GM18519 (cell line): ENCODE measurements at regions not wholly inside any gene's neighbourhood (a gene's known extent, or its start where the extent isn't known, plus 50 kb on each side); places are given as distances from the start of the nearest gene placed in this dataset.

Source experiments
- ATAC-seq: cut with Tn5 transposase; IDR thresholded peaks from one replicate; pipeline ENCODE4 v1.9.1; 2021; ENCODE audit warnings: mild to moderate bottlenecking, moderate library complexity; ENCODE audit not compliant: unreplicated experiment, low FRiP score

DNA sequence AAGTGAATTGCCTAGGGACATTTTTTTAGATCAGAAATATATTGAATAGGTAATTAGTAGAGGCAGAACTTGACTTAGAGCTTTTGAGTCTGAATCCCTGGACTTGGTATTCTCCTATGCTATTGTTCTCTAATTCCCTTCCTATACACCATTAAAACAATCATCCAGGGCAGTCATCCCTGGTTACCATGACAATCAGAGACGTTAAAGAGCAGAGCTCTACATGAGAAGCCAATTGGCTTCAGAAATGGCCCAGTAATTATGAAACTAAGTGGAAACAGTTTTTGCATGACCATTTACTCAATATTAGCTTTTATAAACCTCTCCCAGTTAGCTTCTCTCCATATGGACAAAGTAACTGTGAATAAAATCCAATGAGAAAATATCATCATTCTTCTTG, 182.1 kb upstream of the TP63 start:
- ATAC-seq = no peak

DNA sequence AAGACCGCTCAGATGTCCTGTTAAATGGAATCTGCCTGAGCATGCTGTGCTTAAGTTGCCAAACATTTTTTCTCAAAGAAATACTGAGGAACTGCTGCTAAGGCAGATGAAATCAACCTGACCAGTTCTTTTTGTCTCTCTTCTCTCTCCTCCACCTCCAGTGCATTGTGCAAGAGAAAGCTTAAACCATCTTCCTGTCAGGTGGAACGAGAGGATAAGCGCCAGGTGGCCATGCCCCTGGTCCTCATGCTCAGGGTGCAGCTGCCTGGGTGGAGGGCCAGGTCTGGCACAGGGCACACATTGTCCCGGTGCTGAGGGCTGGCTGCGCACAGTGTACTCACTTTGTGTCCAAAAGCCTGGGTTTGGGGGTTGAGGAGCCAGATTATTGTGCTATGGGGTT, 176.2 kb upstream of the TP63 start:
- no peak for ATAC-seq

DNA sequence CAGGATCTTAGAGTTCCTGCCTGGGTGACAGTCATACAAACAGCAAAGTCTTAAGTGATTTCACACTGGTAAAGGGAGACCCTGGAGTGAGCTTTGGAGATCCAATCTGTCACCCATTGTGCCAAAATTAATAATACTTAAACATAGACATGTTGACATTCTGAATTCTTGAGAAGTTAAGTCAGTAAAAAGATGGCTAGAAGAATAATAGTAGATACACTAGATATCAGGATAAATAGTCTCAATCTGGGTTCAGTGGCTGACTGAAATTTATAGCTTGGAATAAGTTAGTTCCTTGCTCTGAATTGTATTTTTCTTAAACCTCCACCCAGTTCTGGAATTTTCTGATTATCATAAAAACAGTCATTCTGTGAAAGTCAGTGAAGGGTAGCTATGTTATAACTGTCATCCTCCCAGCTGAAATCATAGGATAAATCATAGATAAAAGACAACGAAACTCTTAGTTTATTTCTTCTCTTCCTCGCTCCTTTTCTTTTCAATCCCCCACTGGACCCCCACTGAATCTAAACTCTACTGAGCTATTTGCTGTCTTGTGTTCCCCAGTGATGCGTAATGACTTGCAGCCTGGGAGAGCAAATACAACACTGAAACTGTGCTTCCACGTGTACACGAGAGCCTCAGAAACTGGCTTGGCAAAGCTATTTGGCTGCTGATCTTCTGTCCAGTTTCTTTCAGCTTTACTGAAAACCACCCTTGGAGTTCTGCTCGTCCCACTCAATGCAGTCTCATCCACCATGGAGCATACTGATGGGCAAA, 175.4 kb upstream of the TP63 start:
- no peak for ATAC-seq

DNA sequence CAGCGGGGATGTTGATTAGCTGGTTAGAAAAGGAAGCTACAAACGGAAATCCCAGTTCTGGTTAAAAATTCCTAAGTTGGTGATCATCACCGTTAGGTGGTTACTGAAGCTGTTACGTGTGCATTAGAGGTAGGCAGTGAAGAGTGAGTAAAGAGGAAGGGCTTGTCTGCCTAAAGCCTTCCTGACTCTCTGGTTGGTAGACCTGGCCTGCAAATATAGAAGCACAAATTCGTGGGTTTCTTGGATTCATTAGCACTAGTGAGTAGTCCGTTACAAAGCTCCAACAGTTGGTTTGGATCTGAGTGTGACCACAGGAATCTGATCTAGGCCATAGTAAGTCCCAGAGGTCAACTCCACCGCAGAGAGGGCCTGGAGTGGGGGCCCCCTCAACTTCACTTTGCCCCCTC, 174.0 kb upstream of the TP63 start:
- no peak for ATAC-seq

DNA sequence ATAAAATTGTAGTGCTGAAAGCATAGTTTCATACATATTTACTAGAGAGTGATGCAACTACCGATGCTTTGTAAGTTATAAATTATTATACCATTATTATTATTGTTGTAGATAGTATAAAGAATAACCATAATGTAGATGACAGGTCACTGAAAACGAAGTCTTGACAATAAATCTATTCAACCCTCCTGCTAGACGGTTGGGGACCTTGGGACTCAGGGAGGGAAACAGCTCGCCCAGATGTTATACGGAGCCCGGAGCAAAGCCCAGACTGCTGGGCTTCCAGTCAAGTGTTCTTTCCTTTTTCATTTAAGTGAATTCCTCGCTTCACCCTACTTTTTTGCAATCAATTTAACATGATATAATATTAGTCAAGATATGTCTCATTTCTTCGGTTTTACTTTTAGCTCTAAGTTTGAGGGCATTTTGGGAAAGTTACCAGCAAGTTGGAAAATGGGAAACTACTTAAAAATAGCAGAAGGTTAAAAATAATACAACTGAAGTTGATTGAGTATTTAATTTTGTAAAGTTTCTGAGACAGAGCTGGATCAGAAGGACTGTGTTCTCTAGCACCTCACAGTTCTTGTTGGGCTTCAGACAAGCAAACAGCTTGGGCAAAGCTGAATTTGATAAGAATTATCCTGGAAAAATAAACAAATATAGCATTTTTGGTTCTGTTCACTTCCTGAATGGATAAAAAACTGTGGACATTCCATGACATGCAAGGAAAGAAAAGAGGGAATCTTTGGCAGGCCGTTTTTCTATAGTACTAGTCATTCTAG, 173.4 kb upstream of the TP63 start:
- ATAC-seq = no peak

DNA sequence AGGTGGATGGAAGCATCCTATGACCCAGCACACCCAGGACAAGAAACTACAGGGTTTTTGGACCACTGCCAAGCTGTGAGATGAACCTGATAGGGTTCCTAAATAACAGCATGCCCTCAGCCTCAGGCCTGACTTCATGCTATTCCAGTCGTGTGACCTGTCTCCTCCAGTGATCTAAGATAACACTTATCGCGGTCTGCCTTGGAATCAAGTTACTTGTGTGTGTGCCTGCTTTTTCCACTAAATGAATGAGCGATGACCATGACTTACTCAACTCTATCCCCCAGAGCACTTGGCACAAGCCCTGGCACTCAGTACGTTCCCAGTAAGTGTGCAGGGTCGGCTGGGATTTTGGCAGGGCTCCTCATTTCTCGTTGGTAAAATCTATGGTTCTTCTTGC, 172.7 kb upstream of the TP63 start:
- ATAC-seq = no peak

DNA sequence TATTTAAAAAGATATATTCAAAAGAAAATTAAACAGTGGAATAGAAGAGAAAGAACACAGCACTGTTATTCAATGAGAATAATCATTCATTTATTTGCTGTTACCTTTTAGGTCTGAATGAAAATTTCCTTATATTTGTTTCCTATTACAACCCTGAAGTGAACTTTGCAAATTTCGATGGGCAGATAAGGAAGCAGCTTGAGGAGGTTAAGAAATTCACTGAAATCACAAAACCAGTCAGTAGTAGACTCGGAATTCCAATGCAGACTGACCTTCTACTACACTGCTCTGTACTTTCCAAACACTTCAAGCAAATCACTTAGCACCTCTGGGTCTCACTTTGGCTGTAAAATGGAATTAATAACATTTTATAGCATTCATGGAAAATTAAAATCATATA, 172.0 kb upstream of the TP63 start:
- no peak for ATAC-seq

DNA sequence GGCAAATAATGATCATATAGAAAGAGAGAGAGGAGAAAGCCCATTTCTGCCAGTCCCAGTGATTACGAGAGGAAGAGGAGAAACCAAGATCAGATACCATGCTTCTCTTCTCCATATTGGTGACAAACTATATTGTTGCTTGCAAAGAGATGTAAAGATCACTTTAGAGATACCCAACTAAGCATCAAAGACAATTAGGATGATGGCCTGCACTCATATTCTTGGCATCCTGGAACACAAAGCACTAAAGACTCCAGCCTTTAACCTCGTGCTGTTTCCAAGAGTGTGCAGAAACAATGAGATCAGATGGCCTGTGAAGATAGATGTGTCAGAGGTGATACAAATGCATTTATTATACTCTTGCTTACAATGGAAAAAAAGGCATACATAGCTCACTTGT, 170.7 kb upstream of the TP63 start:
- ATAC-seq = no peak

DNA sequence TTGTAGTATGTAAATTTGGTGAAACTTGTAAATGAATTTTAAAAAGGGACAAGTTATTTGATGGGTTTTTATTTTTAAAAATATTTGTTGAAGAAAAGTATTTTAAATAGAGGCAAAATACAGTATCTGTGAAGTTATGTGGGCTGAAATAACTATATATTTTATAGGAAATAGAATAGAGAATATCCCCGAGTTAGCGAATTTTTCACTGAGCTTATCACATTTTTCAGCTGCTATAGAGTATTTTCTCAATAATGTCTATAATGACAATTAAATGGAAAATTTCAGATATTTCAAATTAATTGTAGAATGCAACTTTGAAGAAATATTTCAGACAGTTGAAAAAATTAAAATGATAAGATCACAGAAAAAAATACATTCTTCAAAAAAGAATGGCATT, 166.4 kb upstream of the TP63 start:
- ATAC-seq = no peak

DNA sequence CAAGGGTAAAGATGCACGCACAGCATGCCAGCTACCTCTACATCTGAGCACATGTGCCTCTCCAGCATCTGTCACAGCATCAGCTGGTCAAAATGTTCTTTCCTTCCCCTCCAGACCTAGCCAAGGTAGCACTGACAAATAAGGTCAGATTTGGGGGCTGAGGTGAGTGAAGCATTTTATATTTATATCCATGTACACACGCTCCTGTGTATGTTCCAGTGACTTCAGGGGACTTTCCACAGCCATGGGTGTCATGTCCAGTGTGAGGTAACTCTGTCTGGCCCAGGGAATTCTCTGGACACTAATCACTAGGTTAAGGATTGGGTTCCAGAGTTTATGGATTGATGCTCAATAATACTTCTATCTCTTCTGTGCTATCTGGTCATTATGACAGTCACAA, 165.2 kb upstream of the TP63 start:
- ATAC-seq = no peak

DNA sequence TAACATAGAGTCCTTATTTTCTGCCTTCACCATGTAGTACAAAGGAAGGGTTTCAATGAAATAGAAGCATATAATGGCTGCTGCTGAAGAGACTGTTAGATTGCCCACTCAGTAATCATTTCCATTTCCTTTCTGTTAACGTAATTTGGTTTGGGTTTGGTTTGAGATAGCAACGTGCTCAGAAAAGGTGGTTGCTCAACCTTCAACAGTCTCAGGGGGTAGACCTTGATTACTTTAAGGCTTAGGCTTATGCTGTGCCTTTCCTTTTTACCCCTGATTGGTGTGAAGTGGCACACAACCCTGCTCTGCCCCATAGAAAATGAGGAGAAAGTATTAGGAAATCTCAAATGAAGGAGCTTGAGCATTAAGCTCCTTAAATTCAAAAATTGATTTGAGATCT, 163.7 kb upstream of the TP63 start:
- no peak for ATAC-seq

DNA sequence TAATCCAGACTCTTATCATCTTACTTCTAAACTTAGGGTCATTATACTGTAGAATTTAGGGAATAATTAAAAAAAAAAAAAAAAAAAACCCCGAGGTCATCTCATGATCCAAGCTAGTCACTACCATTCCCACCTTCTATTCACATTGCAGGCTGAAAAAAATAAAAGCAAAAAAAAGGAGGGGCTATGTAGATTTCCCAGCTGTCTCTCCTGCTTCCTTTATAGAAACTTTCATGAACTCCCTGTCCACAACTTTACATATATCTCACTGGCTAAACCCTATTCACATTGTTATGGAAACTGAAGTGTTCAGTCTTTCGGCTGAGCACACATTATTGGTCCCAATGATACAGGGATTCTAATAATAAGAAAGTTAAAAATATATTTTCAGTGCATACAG, 156.2 kb upstream of the TP63 start:
- ATAC-seq = no peak

DNA sequence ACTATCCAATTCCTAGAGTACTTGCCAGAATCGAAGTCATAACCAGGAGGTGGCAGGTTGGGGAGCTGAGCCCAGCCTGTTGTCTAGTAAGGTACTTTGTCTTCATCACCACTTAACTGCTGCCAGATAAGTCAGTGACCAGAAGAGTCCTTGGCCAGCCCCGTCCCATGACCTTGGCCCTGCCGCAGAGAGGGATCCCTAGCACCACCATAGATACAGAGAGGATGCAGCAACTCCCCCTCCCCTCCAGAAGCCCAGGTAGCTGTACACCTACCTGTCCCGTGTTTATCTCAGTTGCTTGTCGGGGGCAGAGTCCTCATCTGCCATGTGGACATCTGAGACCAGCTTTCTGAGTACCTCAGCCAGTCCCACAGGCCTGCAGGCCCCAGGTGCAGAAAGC, 153.6 kb upstream of the TP63 start:
- ATAC-seq = no peak

DNA sequence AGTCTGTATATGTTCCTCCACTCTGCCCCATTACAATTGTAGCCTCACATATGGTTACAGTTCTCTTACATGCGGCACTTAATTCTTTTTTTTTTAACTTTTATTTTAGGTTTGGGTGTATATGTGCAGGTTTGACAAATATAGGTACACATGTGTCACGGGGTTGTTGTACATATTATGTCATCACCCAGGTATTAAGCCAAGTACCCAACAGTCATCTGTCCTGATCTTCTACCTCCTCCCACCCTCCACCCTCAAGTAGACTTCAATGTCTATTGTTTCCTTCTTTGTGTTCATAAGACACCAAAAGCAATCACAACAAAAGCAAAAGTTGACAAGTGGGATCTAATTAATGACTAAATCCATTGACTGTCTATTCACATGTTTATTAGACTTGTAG, 144.6 kb upstream of the TP63 start:
- no peak for ATAC-seq

DNA sequence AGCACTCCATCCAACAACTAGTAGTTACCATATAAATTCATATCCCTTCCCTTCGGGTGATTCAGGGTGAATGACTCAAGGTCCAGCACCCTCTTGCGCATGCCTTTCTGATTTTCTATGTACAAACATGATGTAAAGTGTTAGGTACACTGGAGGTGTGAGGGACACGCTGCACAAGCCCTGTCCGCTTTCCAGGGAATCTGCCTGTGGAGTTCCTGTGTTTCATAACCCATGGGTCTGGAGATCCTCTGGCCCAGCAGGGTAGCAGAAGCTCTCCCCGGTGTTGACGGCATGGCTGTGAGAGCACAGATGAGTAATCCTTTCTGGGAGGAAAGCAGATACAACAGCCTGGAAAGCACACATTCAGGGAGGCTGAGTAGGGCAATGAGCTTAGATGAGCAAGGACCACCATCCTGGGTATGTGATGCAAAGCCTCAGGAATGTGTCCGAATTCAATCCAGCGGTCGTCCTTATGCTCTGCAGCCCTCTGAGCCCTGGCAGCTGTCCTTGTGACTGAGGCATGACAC, 142.9 kb upstream of the TP63 start:
- ATAC-seq = no peak

DNA sequence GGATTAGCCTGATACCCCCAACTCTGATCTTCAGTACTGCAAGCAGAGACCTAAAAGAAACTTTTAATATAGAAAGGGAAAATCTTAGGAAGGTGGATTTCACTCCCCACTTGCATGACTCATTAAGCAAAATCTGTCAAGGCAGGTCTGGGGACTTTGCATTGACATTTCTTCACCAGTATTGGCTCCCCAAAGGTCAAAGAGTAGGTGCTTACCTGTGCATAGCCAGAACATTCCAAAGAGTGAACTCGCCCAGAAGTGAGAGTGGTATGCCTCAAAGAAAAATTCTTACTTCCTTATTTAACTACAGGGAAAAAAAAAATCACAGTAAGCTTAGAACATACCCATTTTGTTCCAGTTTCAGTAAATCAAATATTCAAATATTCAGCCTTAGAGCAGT, 140.9 kb upstream of the TP63 start:
- ATAC-seq = no peak

DNA sequence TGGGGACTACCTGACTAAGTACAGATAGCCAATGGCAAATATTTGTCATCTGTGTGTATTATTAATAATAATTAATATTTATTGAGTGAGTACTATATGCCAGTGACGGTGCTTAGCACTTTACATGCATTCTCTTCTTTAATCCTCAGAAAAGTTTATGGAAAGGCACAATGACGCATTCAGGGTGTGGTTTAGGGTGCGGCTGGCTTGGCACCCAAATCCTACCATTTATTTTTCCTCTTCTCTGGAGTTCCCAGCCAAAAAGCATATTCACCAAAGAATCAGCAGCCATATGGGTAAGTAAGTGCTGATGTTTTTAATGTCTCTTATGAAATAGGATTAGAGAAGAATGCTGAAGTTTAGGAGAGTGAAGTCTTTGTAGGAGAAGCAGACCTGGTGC, 140.4 kb upstream of the TP63 start:
- ATAC-seq = no peak

DNA sequence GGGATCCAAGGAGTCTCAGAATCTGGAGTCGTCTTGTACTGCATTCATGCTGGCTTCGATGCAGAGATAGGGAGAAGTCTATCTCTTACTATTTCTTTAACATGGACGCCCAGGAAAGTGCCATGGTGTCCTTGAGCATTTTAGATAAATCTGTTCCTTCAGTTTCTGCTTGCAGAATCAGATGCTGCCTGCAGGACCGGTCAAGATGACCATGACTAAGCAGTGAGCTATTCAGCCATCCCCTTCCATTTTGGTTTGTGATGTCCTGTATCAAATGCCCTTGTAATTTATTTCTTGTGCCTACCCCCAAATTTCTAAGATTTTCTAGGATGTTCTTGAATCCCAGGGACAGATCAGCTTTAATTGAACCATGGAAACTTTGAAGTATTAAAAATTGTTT, 139.4 kb upstream of the TP63 start:
- ATAC-seq = no peak

DNA sequence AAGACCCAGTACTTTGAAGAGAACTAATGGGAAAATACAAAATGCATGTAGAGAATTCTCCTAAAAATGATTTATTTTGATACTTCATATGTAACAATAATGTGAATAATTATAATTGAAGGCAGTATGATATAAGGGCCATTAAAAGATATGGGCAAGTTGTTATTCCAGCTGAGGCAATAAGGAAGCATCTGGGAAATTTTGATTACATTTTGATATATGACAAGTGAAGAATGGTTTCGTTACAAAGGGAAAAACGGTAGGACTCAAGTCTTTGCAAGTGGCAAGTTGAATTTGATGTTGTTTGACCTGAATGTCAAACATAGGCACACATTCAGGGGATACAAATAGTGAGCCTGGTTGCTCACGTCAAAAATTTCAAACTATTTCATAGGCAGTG, 137.9 kb upstream of the TP63 start:
- ATAC-seq = no peak

DNA sequence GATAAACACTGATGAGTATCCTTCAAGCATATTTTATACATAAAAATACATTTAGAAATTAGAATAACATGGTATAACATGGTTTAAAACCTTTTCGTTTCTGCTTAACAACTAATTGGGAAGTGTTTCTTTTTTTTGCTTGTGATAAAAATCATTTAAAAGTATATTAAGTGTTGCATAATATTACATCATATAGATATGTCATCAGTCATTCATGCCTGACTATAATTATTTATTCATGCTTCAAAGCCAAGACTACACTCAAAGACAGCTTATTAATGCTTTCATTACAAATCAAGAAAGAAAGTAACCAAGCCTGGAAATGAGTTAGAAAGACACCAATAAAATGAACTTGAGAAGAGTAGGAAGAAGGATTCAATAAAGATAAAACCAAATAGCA, 136.6 kb upstream of the TP63 start:
- no peak for ATAC-seq

DNA sequence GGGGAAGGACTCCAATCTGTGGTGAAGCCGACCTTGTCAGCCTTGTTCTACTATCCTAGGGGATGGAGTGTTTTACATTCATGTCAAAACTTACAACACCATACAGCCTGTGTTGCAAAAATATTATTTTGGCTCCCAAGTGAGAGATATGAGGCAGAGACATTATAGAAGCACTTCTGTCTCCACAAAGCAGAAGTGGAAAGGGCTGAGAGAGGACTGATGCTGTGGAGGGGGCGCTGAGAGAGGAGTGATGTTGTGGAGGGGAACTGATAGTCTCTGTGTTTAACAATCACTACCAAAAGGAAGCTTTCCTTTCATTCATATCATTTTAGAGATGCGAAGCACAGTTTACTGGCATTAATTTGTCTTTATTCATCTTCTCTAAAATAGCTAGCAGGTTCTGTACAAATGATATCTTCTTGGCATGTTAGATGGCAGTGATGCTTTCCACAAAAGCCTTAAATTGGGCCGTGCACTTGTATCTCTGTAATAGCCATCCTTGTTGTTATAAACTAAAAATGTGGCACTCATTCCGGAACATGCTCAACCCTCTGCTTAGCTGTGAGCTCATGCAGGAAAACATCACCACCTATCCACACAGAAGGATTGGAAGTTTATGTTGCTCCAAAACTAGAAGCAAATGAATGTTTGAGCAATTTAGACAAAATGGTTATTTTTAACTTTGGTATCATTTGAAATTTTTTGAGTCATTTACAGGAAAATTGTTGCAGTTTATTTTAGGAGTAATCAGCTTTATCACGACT, 134.6 kb upstream of the TP63 start:
- ATAC-seq = no peak
